SH-SY5Y (cell line): ENCODE measurements at regions not wholly inside any gene's neighbourhood (a gene's known extent, or its start where the extent isn't known, plus 50 kb on each side); places are given as distances from the start of the nearest gene placed in this dataset.

Experiments used
- GATA2 ChIP-seq: IDR thresholded peaks from 2 replicates; pipeline ENCODE4 v1.6.1; 2011; ENCODE audit warnings: mild to moderate bottlenecking, low read depth, low read length
- GATA3 ChIP-seq: IDR thresholded peaks from 2 replicates; pipeline ENCODE4 v1.6.1; 2011; ENCODE audit warnings: low read depth, mild to moderate bottlenecking, low read length, moderate library complexity

GRCh38 chr2:200174433-200175216 lies 131.9 kb upstream of the SPATS2L start:
- no peak for TF ChIP-seq GATA2
- TF ChIP-seq GATA3, result no peak
